B cell (primary cell): ENCODE measurements at regions not wholly inside any gene's neighbourhood (a gene's known extent, or its start where the extent isn't known, plus 50 kb on each side); places are given as distances from the start of the nearest gene placed in this dataset.

ENCODE experiments used
- ATAC-seq: fragments of 200-7000 bp; cut with Tn5 transposase; one replicate; pipeline ENCODE4 v1.10.0; 2021; ENCODE audit warnings: low read depth, mild to moderate bottlenecking, moderate number of reproducible peaks, moderate library complexity
- CTCF ChIA-PET: fragments of 350-600 bp; sonication (Branson Sonifier 250); formaldehyde crosslinking; loops from one replicate; lab custom pipeline; 2021; ENCODE audit warnings: antibody characterized with exemption, inconsistent platforms; lab: Charles Lee
- POLR2A ChIA-PET: fragments of 350-600 bp; sonication (Branson Sonifier 250); formaldehyde crosslinking; loops from one replicate; lab custom pipeline; 2021; ENCODE audit warnings: antibody characterized with exemption; lab: Charles Lee
- DNase-seq: peaks from one replicate; pipeline ENCODE4 v3.0.0; 2013
- H2AFZ ChIP-seq: 2 replicates; pipeline ENCODE4 v1.6.1; 2012; ENCODE audit warnings: mild to moderate bottlenecking, low read depth, low read length; ENCODE audit not compliant: insufficient read depth, poor library complexity, severe bottlenecking
- H3K27ac ChIP-seq, 2 donors: 1 replicate in 1 of 2; 2 replicates in 1 of 2; pipeline ENCODE4 v1.5.1; 2012 to 2013; ENCODE audit warnings: low read length in 2 of 2, mild to moderate bottlenecking in 2 of 2, moderate library complexity in 1 of 2
- H3K27me3 ChIP-seq, 4 experiments: fragments of 200-600 bp in 1 of 4; sonication (generic) in 1 of 4; replicated peaks in 1 of 4; 1 replicate in 2 of 4; 2 replicates in 2 of 4; pipeline versions ENCODE4 v1.6.1 to v1.7.0; 2013 to 2016; ENCODE audit warnings: low read length in 3 of 4, mild to moderate bottlenecking in 2 of 4, mixed read lengths in 1 of 4, moderate library complexity in 1 of 4; ENCODE audit not compliant: insufficient read depth in 4 of 4, control insufficient read depth in 3 of 4; ENCODE audit errors: control extremely low read depth in 1 of 4
- H3K36me3 ChIP-seq, 2 experiments: replicated peaks in 1 of 2; 1 replicate in 1 of 2; 2 replicates in 1 of 2; pipeline versions ENCODE4 v1.6.1 to v1.7.1; 2013; ENCODE audit warnings: low read length in 1 of 2; ENCODE audit not compliant: insufficient read depth in 2 of 2, control insufficient read depth in 1 of 2; ENCODE audit errors: control extremely low read depth in 1 of 2, extremely low read depth in 1 of 2
- H3K4me1 ChIP-seq, 2 donors: fragments of 200-600 bp in 1 of 2; sonication (generic) in 1 of 2; 1 replicate in 1 of 2; 2 replicates in 1 of 2; pipeline versions ENCODE4 v1.5.1 to v1.6.1; 2013 to 2017; ENCODE audit warnings: low read length in 2 of 2; ENCODE audit not compliant: control insufficient read depth in 2 of 2, insufficient read depth in 2 of 2
- H3K4me2 ChIP-seq: replicated peaks from 2 replicates; pipeline ENCODE3; 2012; ENCODE audit warnings: mild to moderate bottlenecking, low read depth, low read length; ENCODE audit not compliant: poor library complexity, severe bottlenecking
- H3K4me3 ChIP-seq, 5 experiments: fragments of 200-600 bp in 1 of 5; sonication (generic) in 1 of 5; 1 replicate in 3 of 5; 2 replicates in 2 of 5; pipeline versions ENCODE4 v1.5.1 to v1.7.0; 2011 to 2016; ENCODE audit warnings: low read length in 4 of 5, mild to moderate bottlenecking in 4 of 5, low read depth in 2 of 5, control low read depth in 1 of 5, moderate library complexity in 1 of 5; ENCODE audit not compliant: insufficient read depth in 1 of 5; ENCODE audit errors: control extremely low read depth in 1 of 5, extremely low read depth in 1 of 5
- H3K79me2 ChIP-seq: fragments of 200-600 bp; sonication (generic); one replicate; pipeline ENCODE4 v1.6.0; 2016; ENCODE audit warnings: low read length; ENCODE audit not compliant: control insufficient read depth, insufficient read depth
- H3K9ac ChIP-seq: fragments of 200-600 bp; sonication (generic); 2 replicates; pipeline ENCODE4 v1.6.1; 2017; ENCODE audit warnings: mild to moderate bottlenecking, low read length, moderate library complexity
- H3K9me3 ChIP-seq, 3 donors: one replicate each; pipeline versions ENCODE4 v1.6.1 to v1.7.1; 2013; ENCODE audit warnings: low read length in 2 of 3; ENCODE audit not compliant: control insufficient read depth in 2 of 3, insufficient read depth in 1 of 3; ENCODE audit errors: control extremely low read depth in 1 of 3
- H4K20me1 ChIP-seq: 2 replicates; pipeline ENCODE4 v1.6.0; 2012; ENCODE audit warnings: mild to moderate bottlenecking, low read length; ENCODE audit not compliant: insufficient read depth, control insufficient read depth, poor library complexity, severe bottlenecking
- H3K27ac Mint-ChIP-seq: one replicate; pipeline ENCODE4 v1.8.0; 2021; ENCODE audit warnings: mixed read lengths
- H3K27me3 Mint-ChIP-seq: one replicate; pipeline ENCODE4 v1.8.0; 2021; ENCODE audit warnings: mixed read lengths
- H3K4me1 Mint-ChIP-seq: one replicate; pipeline ENCODE4 v1.8.0; 2021; ENCODE audit warnings: mixed read lengths
- H3K4me3 Mint-ChIP-seq: one replicate; pipeline ENCODE4 v1.8.0; 2021; ENCODE audit warnings: mixed read lengths
- H3K9me3 Mint-ChIP-seq: one replicate; pipeline ENCODE4 v1.8.0; 2022; ENCODE audit warnings: mixed read lengths; ENCODE audit not compliant: insufficient read depth
- CTCF ChIP-seq: fragments of 200-600 bp; IDR thresholded peaks from one replicate; pipeline ENCODE4 v1.8.0; 2022; ENCODE audit warnings: antibody characterized with exemption, mild to moderate bottlenecking
- EZH2 ChIP-seq: IDR thresholded peaks from 2 replicates; pipeline ENCODE4 v1.6.1; 2012; ENCODE audit warnings: borderline replicate concordance, low read depth, mild to moderate bottlenecking, moderate library complexity, low read length; ENCODE audit not compliant: insufficient read depth, poor library complexity, severe bottlenecking
- WGBS: methylation state at CpG from one replicate; pipeline ENCODE4 v1.1.5; 2013; ENCODE audit warnings: missing lambda C conversion rate; ENCODE audit not compliant: insufficient coverage; 5-methylcytosine and 5-hydroxymethylcytosine counted together
- intact Hi-C: fragments of 100-400 bp; cut with micrococcal nuclease; formaldehyde crosslinking; loops from one replicate; pipeline ENCODE4 v1.10.0; 2022

- H3K9me3 ChIP-seq = peaks cover 0 to 4% (median 0%) of the 10 kb centered on the region in 3 donors
- no peak overlapping the region for H3K4me3 Mint-ChIP-seq
- no peaks in the 10 kb centered on the region for H3K27me3 Mint-ChIP-seq
- no peaks in the 10 kb centered on the region for H4K20me1 ChIP-seq
- WGBS = no CpG with 5 or more reads among the region's 4 CpGs
- H3K27ac ChIP-seq = no peak overlapping the region
- no peak overlapping the region for H3K4me2 ChIP-seq
- ATAC-seq (no peak), DNase-seq (no peak)
- no peak overlapping the region for H3K27ac Mint-ChIP-seq
- H3K79me2 ChIP-seq = no peaks in the 10 kb centered on the region
- TF ChIP-seq EZH2 (no peak), CTCF (no peak)
- peaks cover 2% of the 10 kb centered on the region for H3K9me3 Mint-ChIP-seq
- no peak overlapping the region for H3K9ac ChIP-seq
- no peaks in the 10 kb centered on the region for H3K36me3 ChIP-seq
- no peaks in the 10 kb centered on the region for H3K4me1 ChIP-seq
- no peak overlapping the region for H2AFZ ChIP-seq
- H3K4me3 ChIP-seq = no peak overlapping the region
- ChIA-PET CTCF (no interaction called here), POLR2A (no interaction called here)
- intact Hi-C loops = no loop called here
- H3K27me3 ChIP-seq = no peaks in the 10 kb centered on the region
- H3K4me1 Mint-ChIP-seq = no peaks in the 10 kb centered on the region
Measured at GRCh38 chr14:79992407-79993198, 218.7 kb downstream of the DIO2 start.

GRCh38 chr14:79991866-79992265 is 219.4 kb downstream of the DIO2 start:
- H3K9ac ChIP-seq = no peak overlapping the region
- H3K36me3 ChIP-seq = no peaks in the 10 kb centered on the region
- H3K4me1 ChIP-seq = no peaks in the 10 kb centered on the region
- peaks cover 0 to 2% (median 0%) of the 10 kb centered on the region in 3 donors for H3K9me3 ChIP-seq
- ATAC-seq (no peak), DNase-seq (no peak)
- no peak overlapping the region for H2AFZ ChIP-seq
- no peak for TF ChIP-seq EZH2
- no peak for TF ChIP-seq CTCF
- H3K27me3 ChIP-seq = no peaks in the 10 kb centered on the region
- no peak overlapping the region for H3K27ac ChIP-seq
- no peaks in the 10 kb centered on the region for H4K20me1 ChIP-seq
- intact Hi-C loops = no loop called here
- Mint-ChIP-seq H3K9me3 (peaks cover 2% of the 10 kb centered on the region), H3K4me3 (no peak overlapping the region), H3K27ac (no peak overlapping the region), H3K27me3 (no peaks in the 10 kb centered on the region), H3K4me1 (no peaks in the 10 kb centered on the region)
- WGBS = 78% methylated on average over 1 of the region's 3 CpGs
- H3K4me3 ChIP-seq = no peak overlapping the region
- H3K4me2 ChIP-seq = no peak overlapping the region
- ChIA-PET POLR2A (no interaction called here), CTCF (no interaction called here)
- no peaks in the 10 kb centered on the region for H3K79me2 ChIP-seq
